AG09309 (cell line): ENCODE measurements at regions not wholly inside any gene's neighbourhood (a gene's known extent, or its start where the extent isn't known, plus 50 kb on each side); places are given as distances from the start of the nearest gene placed in this dataset.

ENCODE experiments used
- DNase-seq: peaks from one replicate; pipeline ENCODE4 v3.0.0-alpha.2; 2010; ENCODE audit warnings: low read depth
- H3K4me3 ChIP-seq: 2 replicates; pipeline ENCODE4 v1.5.1; 2011; ENCODE audit warnings: mild to moderate bottlenecking, low read depth, low read length, moderate library complexity; ENCODE audit not compliant: control insufficient read depth
- TF ChIP-seq, protein P1 (sequence below): IDR thresholded peaks from 2 replicates; pipeline ENCODE4 v1.5.1; 2011; ENCODE audit warnings: mild to moderate bottlenecking, low read depth, low read length, inconsistent platforms; ENCODE audit not compliant: insufficient read depth, control insufficient read depth; ENCODE audit errors: missing control alignments

DNA sequence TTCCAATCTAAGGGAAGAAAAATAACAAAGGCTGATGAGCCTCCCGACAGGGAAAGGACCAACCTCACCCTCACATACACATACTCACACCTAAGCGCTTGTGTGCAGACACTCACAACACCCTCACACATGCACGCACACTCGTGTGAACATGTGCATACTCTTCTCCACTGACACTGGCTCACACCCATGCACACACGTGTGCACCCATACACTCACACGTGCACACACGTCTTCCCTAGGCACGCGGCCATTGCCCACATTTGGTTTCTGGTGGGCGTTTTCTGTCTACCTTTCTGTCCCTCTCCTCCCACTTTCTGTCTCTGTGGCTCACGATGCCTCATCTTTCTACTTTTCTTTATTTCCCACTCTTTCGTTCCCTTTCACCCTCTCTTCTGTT is 169.7 kb upstream of the MVB12B start:
- TF ChIP-seq, protein P1, sequence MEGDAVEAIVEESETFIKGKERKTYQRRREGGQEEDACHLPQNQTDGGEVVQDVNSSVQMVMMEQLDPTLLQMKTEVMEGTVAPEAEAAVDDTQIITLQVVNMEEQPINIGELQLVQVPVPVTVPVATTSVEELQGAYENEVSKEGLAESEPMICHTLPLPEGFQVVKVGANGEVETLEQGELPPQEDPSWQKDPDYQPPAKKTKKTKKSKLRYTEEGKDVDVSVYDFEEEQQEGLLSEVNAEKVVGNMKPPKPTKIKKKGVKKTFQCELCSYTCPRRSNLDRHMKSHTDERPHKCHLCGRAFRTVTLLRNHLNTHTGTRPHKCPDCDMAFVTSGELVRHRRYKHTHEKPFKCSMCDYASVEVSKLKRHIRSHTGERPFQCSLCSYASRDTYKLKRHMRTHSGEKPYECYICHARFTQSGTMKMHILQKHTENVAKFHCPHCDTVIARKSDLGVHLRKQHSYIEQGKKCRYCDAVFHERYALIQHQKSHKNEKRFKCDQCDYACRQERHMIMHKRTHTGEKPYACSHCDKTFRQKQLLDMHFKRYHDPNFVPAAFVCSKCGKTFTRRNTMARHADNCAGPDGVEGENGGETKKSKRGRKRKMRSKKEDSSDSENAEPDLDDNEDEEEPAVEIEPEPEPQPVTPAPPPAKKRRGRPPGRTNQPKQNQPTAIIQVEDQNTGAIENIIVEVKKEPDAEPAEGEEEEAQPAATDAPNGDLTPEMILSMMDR, result no peak
- DNase-seq, result no peak
- no peak overlapping the region for H3K4me3 ChIP-seq

DNA sequence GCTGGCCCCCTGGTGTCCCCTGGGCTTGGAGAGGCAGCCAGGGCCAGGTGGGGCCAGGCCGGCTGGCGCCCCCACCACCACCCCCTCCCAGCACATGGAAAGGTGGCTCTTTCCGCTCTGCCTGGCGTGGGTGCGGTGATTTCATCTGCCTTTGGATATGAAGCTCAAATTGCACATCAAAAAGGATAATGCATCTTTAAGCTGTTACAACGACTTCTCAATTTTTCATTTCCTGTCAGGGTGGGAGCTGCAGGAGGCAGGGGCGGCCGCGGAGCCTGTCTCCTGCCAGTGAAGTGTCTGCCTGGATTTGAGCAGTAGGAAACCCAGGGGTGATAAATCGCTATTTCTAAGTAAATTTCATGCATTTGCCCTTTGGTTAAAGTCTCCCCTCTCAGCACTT is 169.2 kb upstream of the MVB12B start:
- H3K4me3 ChIP-seq, result no peak overlapping the region
- TF ChIP-seq, protein P1, result no peak
- DNase-seq, result no peak

DNA sequence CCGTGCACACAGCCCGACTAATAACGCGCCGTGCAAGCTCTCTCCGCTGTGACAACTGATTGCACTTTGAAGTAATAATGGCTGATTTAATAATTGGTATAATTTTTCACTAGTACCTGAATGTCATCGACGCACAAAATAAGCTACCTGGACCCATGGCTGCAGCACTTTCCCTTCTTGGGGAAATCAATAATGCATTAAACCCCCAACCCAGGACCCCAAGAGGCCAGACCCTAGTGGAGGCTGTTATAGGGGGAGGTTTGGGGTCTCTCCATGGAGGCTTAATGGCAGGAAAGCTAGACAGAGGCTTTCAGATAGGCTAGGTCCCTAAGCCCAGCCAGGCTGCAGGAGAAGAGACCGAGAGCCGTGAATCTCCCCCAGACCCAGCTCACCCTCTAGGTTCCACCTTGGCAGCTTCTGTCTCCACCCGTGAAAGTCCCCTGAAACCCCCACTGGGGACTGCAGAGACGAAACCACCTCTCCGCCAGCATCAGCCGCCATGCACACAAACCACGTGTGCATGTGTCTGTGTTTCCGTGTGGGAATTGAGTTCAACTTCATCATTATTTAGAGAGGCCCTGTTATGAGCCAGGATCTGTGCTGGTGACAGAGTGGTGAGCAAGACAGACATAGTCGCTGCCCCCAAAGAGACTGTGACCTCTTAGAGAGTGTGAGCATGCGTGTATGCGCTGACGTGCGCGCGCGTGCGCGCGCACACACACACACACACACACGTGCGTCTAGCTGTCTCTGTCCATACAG is 168.6 kb upstream of the MVB12B start:
- TF ChIP-seq, protein P1, result no peak
- no peak for DNase-seq

DNA sequence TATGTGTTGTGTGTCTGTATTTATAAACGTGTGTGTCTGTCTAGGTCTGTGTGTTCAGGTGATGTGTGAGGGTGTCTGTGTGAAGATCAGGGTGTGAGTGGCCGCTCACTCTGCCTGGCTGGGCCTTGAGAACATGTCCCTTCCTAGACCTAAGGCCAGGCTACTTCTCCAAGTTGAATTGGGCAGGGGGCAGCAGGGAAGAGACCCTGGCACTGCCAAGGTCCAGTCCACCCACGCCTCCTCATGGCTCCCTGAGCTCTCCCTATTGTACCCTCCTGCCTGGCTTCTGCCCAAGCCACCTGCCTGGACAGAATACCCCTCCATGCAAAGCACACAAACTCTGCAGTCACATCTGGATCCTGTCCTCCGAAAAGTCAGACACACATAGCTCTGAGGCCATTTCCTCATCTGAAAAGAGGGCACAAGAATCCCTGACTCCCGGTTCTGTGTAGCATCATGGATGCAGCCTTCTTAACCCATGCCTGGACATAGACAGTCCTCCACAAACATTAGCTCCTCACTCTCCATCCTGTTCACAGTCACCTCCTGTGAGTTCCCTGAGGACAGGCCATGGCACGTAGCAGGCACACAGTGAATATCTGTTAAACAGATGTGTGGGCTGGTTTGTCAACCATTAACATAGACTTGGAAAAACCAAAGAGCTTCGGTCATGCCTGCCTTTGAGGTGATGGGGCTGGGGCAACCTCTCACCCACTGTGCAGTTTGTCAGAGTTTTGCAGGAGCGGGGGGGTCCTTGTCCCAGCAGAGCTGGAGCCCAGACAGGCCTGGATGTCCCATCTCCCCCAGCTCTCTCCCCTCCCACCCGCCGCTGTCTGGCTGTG is 167.8 kb upstream of the MVB12B start:
- DNase-seq, result no peak
- no peak overlapping the region for H3K4me3 ChIP-seq
- TF ChIP-seq, protein P1, result no peak

More for the DNA sequence above, 168.6 kb upstream of the MVB12B start:
- no peak overlapping the region for H3K4me3 ChIP-seq

DNA sequence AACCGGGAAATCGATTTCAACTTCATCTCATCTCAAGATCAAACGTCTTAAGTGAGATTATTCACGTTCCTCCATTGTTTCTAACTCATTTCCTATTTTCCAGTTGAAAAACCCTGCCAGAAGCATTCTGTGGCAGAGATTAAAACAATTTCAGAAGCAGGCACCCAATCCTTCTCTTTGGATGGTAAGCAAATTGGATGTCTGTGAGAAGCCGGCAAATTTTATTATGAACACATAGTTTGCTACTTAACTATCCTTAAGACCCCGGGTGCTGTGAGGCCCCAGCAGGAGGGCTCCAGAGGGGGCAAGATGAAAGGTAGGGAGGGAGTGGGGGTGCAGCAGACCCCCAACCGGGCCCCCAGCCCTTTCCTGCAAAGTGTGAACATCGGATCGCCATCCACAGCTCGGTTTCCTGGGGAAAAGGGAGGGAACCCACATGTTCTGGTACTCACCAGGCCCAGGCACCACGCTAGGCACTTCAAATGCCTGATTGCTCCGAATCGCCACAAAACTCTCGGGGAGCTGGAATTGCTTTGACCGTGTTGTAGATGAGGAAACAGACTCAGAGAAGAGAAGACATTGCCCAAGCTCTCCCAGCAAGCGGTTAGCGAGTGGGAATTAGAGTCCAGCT is 167.1 kb upstream of the MVB12B start:
- DNase-seq, result no peak
- no peak overlapping the region for H3K4me3 ChIP-seq
- TF ChIP-seq, protein P1, result no peak

DNA sequence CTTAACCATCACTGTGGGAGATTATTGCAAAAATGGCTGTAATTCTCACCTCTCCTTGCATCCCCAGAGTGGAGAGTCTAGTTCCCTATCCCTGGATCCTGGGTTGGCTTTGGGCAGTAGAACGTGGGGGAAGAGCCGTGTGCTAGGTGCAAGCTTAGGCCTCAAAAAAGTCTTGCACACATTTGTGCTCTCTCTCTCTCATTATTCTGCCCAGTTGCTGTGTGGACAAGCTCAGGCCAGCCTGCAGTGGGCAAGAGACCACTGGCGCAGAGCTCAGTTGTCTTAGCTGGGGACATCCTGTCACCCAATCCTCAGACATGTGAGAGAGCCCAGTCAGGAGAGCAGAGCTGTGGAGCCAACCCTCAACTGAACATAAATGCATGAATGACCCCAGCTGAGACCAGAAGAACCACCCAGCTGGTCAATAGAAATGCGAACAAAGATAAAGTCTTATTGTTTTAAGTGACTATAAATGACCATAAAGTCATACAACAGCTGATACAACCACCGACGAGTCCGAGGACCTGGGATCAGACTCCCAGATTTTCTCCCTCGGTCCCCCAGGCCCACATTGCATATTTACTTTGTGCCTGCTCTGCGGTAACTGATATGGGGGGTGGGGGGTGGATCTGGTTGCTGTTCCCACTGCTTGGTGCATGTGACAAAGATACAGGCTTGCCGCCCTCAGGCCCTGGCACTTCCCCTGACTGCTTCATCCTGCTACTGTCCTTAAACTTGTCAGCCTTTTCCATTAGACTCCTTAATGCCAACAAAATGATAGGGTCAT is 166.4 kb upstream of the MVB12B start:
- H3K4me3 ChIP-seq, result no peak overlapping the region
- TF ChIP-seq, protein P1, result no peak
- no peak for DNase-seq
